HEK293 (cell line): ENCODE measurements at regions not wholly inside any gene's neighbourhood (a gene's known extent, or its start where the extent isn't known, plus 50 kb on each side); places are given as distances from the start of the nearest gene placed in this dataset.

ENCODE experiments used
- CTCF ChIA-PET: fragments of 350-600 bp; formaldehyde crosslinking; extraction: SDS; loops from one replicate; lab custom pipeline; 2021; ENCODE audit warnings: antibody characterized with exemption; lab: Yijun Ruan, JAX
- POLR2A ChIA-PET: fragments of 300-600 bp; formaldehyde crosslinking; extraction: SDS; loops from one replicate; lab custom pipeline; 2020; ENCODE audit warnings: antibody characterized with exemption, inconsistent platforms; lab: Yijun Ruan, JAX
- H3K27ac ChIP-seq: fragments of 200-500 bp; sonication (Bioruptor generic); 2 replicates; pipeline ENCODE4 v1.5.1; 2014; ENCODE audit warnings: low read depth, low read length, control low read depth, inconsistent platforms; ENCODE audit errors: extremely low read depth
- H3K36me3 ChIP-seq, 2 experiments: fragments of 200-500 bp in 1 of 2; sonication (Bioruptor generic) in 1 of 2; 1 replicate in 1 of 2; 2 replicates in 1 of 2; pipeline ENCODE4 v1.5.1; 2014 to 2017; ENCODE audit warnings: inconsistent platforms in 2 of 2, low read length in 2 of 2; ENCODE audit not compliant: control insufficient read depth in 2 of 2, insufficient read depth in 1 of 2
- H3K4me1 ChIP-seq: fragments of 200-500 bp; sonication (Bioruptor generic); 2 replicates; pipeline ENCODE4 v1.5.1; 2014; ENCODE audit warnings: mild to moderate bottlenecking, low read length, inconsistent platforms; ENCODE audit not compliant: control insufficient read depth, insufficient read depth
- H3K4me3 ChIP-seq: 2 replicates; pipeline ENCODE4 v1.5.1; 2011; ENCODE audit warnings: low read depth, mild to moderate bottlenecking, control low read depth, low read length, moderate library complexity
- H3K9me3 ChIP-seq: fragments of 200-500 bp; sonication (Bioruptor generic); 2 replicates; pipeline ENCODE4 v1.5.1; 2014; ENCODE audit warnings: low read depth, low read length, inconsistent platforms; ENCODE audit not compliant: control insufficient read depth, insufficient read depth
- EGR2 ChIP-seq: fragments of 450-650 bp; formaldehyde crosslinking; IDR thresholded peaks from 2 replicates; pipeline ENCODE4 v1.5.1; 2016; ENCODE audit warnings: low read depth, missing biosample characterization, missing genetic modification characterization
- KLF17 ChIP-seq: fragments of 450-650 bp; formaldehyde crosslinking; IDR thresholded peaks from 2 replicates; pipeline ENCODE4 v1.5.1; 2016; ENCODE audit warnings: missing biosample characterization, missing genetic modification characterization
- REPIN1 ChIP-seq: fragments of 450-650 bp; formaldehyde crosslinking; IDR thresholded peaks from 2 replicates; pipeline ENCODE4 v1.5.1; 2017; ENCODE audit warnings: missing biosample characterization, missing genetic modification characterization, low read depth
- ZFP69B ChIP-seq: fragments of 450-650 bp; formaldehyde crosslinking; IDR thresholded peaks from 2 replicates; pipeline ENCODE4 v1.5.1; 2016; ENCODE audit warnings: missing biosample characterization, missing genetic modification characterization
- ZNF138 ChIP-seq: fragments of 450-650 bp; formaldehyde crosslinking; IDR thresholded peaks from 2 replicates; pipeline ENCODE4 v1.5.1; 2016; ENCODE audit warnings: missing biosample characterization, missing genetic modification characterization, borderline replicate concordance
- ZNF266 ChIP-seq: fragments of 450-650 bp; formaldehyde crosslinking; IDR thresholded peaks from 2 replicates; pipeline ENCODE4 v1.5.1; 2016; ENCODE audit warnings: missing biosample characterization, missing genetic modification characterization, low read depth
- ZNF274 ChIP-seq, 2 experiments: fragments of 200-500 bp in 1 of 2; fragments of 450-650 bp in 1 of 2; sonication (Bioruptor generic) in 1 of 2; formaldehyde crosslinking in 1 of 2; IDR thresholded peaks; 2 replicates each; pipeline versions ENCODE4 v1.5.1 to v1.6.1; 2014 to 2016; ENCODE audit warnings: borderline replicate concordance in 1 of 2, inconsistent platforms in 1 of 2, low read length in 1 of 2, missing biosample characterization in 1 of 2, missing genetic modification characterization in 1 of 2
- ZNF292 ChIP-seq: fragments of 450-650 bp; formaldehyde crosslinking; IDR thresholded peaks from 2 replicates; pipeline ENCODE4 v1.5.1; 2016; ENCODE audit warnings: low read depth, missing biosample characterization, missing genetic modification characterization, borderline replicate concordance
- ZNF488 ChIP-seq: fragments of 450-650 bp; formaldehyde crosslinking; IDR thresholded peaks from 2 replicates; pipeline ENCODE4 v1.5.1; 2016; ENCODE audit warnings: missing biosample characterization, missing genetic modification characterization
- ZNF529 ChIP-seq: fragments of 450-650 bp; formaldehyde crosslinking; IDR thresholded peaks from 2 replicates; pipeline ENCODE4 v1.5.1; 2017; ENCODE audit warnings: missing genetic modification characterization, missing biosample characterization; ENCODE audit not compliant: insufficient replicate concordance
- ZNF621 ChIP-seq: fragments of 450-650 bp; formaldehyde crosslinking; IDR thresholded peaks from 2 replicates; pipeline ENCODE4 v1.5.1; 2017; ENCODE audit warnings: missing biosample characterization, missing genetic modification characterization
- ZNF654 ChIP-seq: fragments of 450-650 bp; formaldehyde crosslinking; IDR thresholded peaks from 2 replicates; pipeline ENCODE4 v1.5.1; 2016; ENCODE audit warnings: low read depth, missing biosample characterization, missing genetic modification characterization
- ZNF670 ChIP-seq: fragments of 450-650 bp; formaldehyde crosslinking; IDR thresholded peaks from 2 replicates; pipeline ENCODE4 v1.5.1; 2016; ENCODE audit warnings: missing biosample characterization, missing genetic modification characterization, low read depth
- ZNF76 ChIP-seq: fragments of 450-650 bp; formaldehyde crosslinking; IDR thresholded peaks from 2 replicates; pipeline ENCODE4; 2016; ENCODE audit warnings: low read depth, missing biosample characterization, missing genetic modification characterization, borderline replicate concordance
- ZNF777 ChIP-seq: fragments of 450-650 bp; formaldehyde crosslinking; IDR thresholded peaks from 2 replicates; pipeline ENCODE4 v1.5.1; 2017; ENCODE audit warnings: missing biosample characterization, missing genetic modification characterization, borderline replicate concordance
- ZNF791 ChIP-seq: fragments of 450-650 bp; formaldehyde crosslinking; IDR thresholded peaks from 2 replicates; pipeline ENCODE4 v1.5.1; 2016; ENCODE audit warnings: missing biosample characterization, missing genetic modification characterization
- ZNF830 ChIP-seq: fragments of 450-650 bp; IDR thresholded peaks from 2 replicates; pipeline ENCODE4 v1.5.0; 2018; ENCODE audit warnings: missing biosample characterization, missing genetic modification characterization, low read depth, mild to moderate bottlenecking, moderate library complexity
- ZSCAN16 ChIP-seq: fragments of 450-650 bp; formaldehyde crosslinking; IDR thresholded peaks from 2 replicates; pipeline ENCODE4 v1.5.1; 2016; ENCODE audit warnings: missing biosample characterization, missing genetic modification characterization
- ZSCAN5A ChIP-seq: fragments of 450-650 bp; formaldehyde crosslinking; IDR thresholded peaks from 2 replicates; pipeline ENCODE4 v1.5.1; 2016; ENCODE audit warnings: missing biosample characterization, missing genetic modification characterization

GRCh38 chr19:31173991-31174390, 175.2 kb downstream of the TSHZ3 start (continued):
- TF ChIP-seq ZNF488 (tag by site-specific recombination), result no peak
- TF ChIP-seq REPIN1 (tag by site-specific recombination), result no peak
- TF ChIP-seq ZNF266 (tag by site-specific recombination), result no peak
- TF ChIP-seq ZNF777, result no peak
- TF ChIP-seq ZSCAN5A, result no peak
- no peak for TF ChIP-seq ZNF830

GRCh38 chr19:31171936-31172335, 177.3 kb downstream of the TSHZ3 start:
- ChIA-PET POLR2A (no interaction called here), CTCF (interaction anchor here (0.7 to 1.6 kb wide), 2 partner anchors 118 to 132 kb away, joined by 3 to 4 read pairs; no protein-coding TSS in a partner anchor)
- Histone ChIP-seq H3K27ac (no peak overlapping the region), H3K9me3 (no peaks in the 10 kb centered on the region; the same call in 1 of the 2 replicates), H3K4me1 (no peaks in the 10 kb centered on the region), H3K4me3 (no peak overlapping the region), H3K36me3 (no peaks in the 10 kb centered on the region)
- TF ChIP-seq ZNF621 (tag by site-specific recombination), result no peak
- no peak for TF ChIP-seq ZNF274 (IDR thresholded peaks at IDR 0.05; ENCODE audit: low read length)
- no peak for TF ChIP-seq ZNF274 (tag by site-specific recombination; IDR thresholded peaks at IDR 0.05; ENCODE audit: borderline replicate concordance)
- TF ChIP-seq EGR2 (tag by site-specific recombination), result no peak
- no peak for TF ChIP-seq REPIN1 (tag by site-specific recombination)
- no peak for TF ChIP-seq ZFP69B (tag by site-specific recombination)

GRCh38 chr19:31170046-31170445, 179.2 kb downstream of the TSHZ3 start:
- CTCF ChIA-PET, result no interaction called here
- Histone ChIP-seq H3K27ac (no peak overlapping the region), H3K4me1 (no peaks in the 10 kb centered on the region), H3K9me3 (no peaks in the 10 kb centered on the region), H3K4me3 (no peak overlapping the region), H3K36me3 (no peaks in the 10 kb centered on the region)
- POLR2A ChIA-PET, result no interaction called here
- no peak for TF ChIP-seq ZNF529 (tag by site-specific recombination)
- no peak for TF ChIP-seq ZNF791 (tag by site-specific recombination)
- TF ChIP-seq ZSCAN16, result no peak
- TF ChIP-seq ZNF138 (tag by site-specific recombination), result no peak
- TF ChIP-seq ZNF292 (tag by site-specific recombination), result no peak
- no peak for TF ChIP-seq ZNF76 (tag by site-specific recombination)

GRCh38 chr19:31168106-31168625, 181.1 kb downstream of the TSHZ3 start:
- ChIA-PET CTCF (interaction anchor here (0.8 to 1.6 kb wide), 5 partner anchors 9 to 58 kb away, joined by 3 to 5 read pairs (median 3); no protein-coding TSS in a partner anchor), POLR2A (interaction anchor here (1.1 kb wide), 1 partner anchor 106 kb away, joined by 3 read pairs; no protein-coding TSS in a partner anchor)
- Histone ChIP-seq H3K9me3 (no peaks in the 10 kb centered on the region), H3K4me3 (no peak overlapping the region), H3K27ac (no peak overlapping the region), H3K36me3 (no peaks in the 10 kb centered on the region), H3K4me1 (no peaks in the 10 kb centered on the region)
- TF ChIP-seq ZNF670 (tag by site-specific recombination) (no peak), ZNF654 (tag by site-specific recombination) (no peak), KLF17 (no peak)
- TF ChIP-seq, all 188 proteins: peak for 0
